ENCODE measurements at regions not wholly inside any gene's neighbourhood (a gene's known extent, or its start where the extent isn't known, plus 50 kb on each side); places are given as distances from the start of the nearest gene placed in this dataset.

- Histone ChIP-seq H3K27ac (no peak overlapping the region), H3K36me3 (no peaks in the 10 kb centered on the region), H3K4me3 (no peak overlapping the region), H3K27me3 (replicated peaks in 1 of 7) (no peaks in the 10 kb centered on the region), H3K4me1 (no peaks in the 10 kb centered on the region), H3K9me3 (no peaks in the 10 kb centered on the region)
- TF ChIP-seq POLR2A (IDR thresholded peaks at IDR 0.05), result no peak
- TF ChIP-seq CTCF (IDR thresholded peaks at IDR 0.05 in 8 of 11, conservative IDR thresholded peaks at IDR 0.05 in 3 of 11), result no peak
- no peak for TF ChIP-seq POLR2AphosphoS5 (IDR thresholded peaks at IDR 0.05)
- no peak for DNase-seq
- 84 to 100% (median 89%) methylated on average over 1 of the region's 1 CpG for WGBS, 5 donors
- intact Hi-C loops (cut with DNase I; ENCODE audit: low total_unique reads), result no loop called here
These were observed 133.3 kb upstream of the F3 start for GRCh38 chr1:94674876-94675275.

GRCh38 chr1:94672934-94673333, 131.4 kb upstream of the F3 start:
- WGBS, 5 donors, result 77 to 94% (median 85%) methylated on average over 6 of the region's 6 CpGs
- H3K4me3 ChIP-seq, result no peak overlapping the region
- no peaks in the 10 kb centered on the region for H3K9me3 ChIP-seq
- intact Hi-C loops (cut with DNase I; ENCODE audit: low total_unique reads), result no loop called here
- H3K4me1 ChIP-seq, result no peaks in the 10 kb centered on the region
- DNase-seq, result no peak
- H3K27ac ChIP-seq, result no peak overlapping the region
- TF ChIP-seq POLR2AphosphoS5 (IDR thresholded peaks at IDR 0.05), result no peak
- no peak for TF ChIP-seq CTCF (IDR thresholded peaks at IDR 0.05 in 8 of 11, conservative IDR thresholded peaks at IDR 0.05 in 3 of 11)
- no peak for TF ChIP-seq POLR2A (IDR thresholded peaks at IDR 0.05)
- no peaks in the 10 kb centered on the region for H3K36me3 ChIP-seq
- H3K27me3 ChIP-seq (replicated peaks in 1 of 7), result no peaks in the 10 kb centered on the region

GRCh38 chr1:94672001-94672400, 130.4 kb upstream of the F3 start:
- no peak for DNase-seq
- no peak for TF ChIP-seq POLR2A (IDR thresholded peaks at IDR 0.05)
- TF ChIP-seq POLR2AphosphoS5 (IDR thresholded peaks at IDR 0.05), result no peak
- TF ChIP-seq CTCF (IDR thresholded peaks at IDR 0.05 in 8 of 11, conservative IDR thresholded peaks at IDR 0.05 in 3 of 11), result no peak
- intact Hi-C loops (cut with DNase I; ENCODE audit: low total_unique reads), result no loop called here
- no peaks in the 10 kb centered on the region for H3K36me3 ChIP-seq
- no peaks in the 10 kb centered on the region for H3K4me1 ChIP-seq
- H3K9me3 ChIP-seq, result no peaks in the 10 kb centered on the region
- H3K27ac ChIP-seq, result no peak overlapping the region
- no peaks in the 10 kb centered on the region for H3K27me3 ChIP-seq (replicated peaks in 1 of 7)
- WGBS, 5 donors, result 86 to 98% (median 94%) methylated on average over 2 of the region's 2 CpGs
- no peak overlapping the region for H3K4me3 ChIP-seq

- 66 to 79% (median 75%) methylated on average over 2 of the region's 2 CpGs for WGBS, 5 donors
- no peaks in the 10 kb centered on the region for H3K4me1 ChIP-seq
- no peaks in the 10 kb centered on the region for H3K9me3 ChIP-seq
- TF ChIP-seq CTCF (IDR thresholded peaks at IDR 0.05 in 8 of 11, conservative IDR thresholded peaks at IDR 0.05 in 3 of 11), result no peak
- TF ChIP-seq POLR2AphosphoS5 (IDR thresholded peaks at IDR 0.05), result no peak
- TF ChIP-seq POLR2A (IDR thresholded peaks at IDR 0.05), result no peak
- H3K27me3 ChIP-seq (replicated peaks in 1 of 7), result no peaks in the 10 kb centered on the region
- H3K36me3 ChIP-seq, result no peaks in the 10 kb centered on the region
- intact Hi-C loops (cut with DNase I; ENCODE audit: low total_unique reads), result no loop called here
- no peak overlapping the region for H3K27ac ChIP-seq
- DNase-seq, result no peak
- H3K4me3 ChIP-seq, result no peak overlapping the region
These were observed 128.7 kb upstream of the F3 start for GRCh38 chr1:94670273-94670672.

Data from spleen (tissue), 11 donors.